HuH-7.5 (cell line): ENCODE measurements at regions not wholly inside any gene's neighbourhood (a gene's known extent, or its start where the extent isn't known, plus 50 kb on each side); places are given as distances from the start of the nearest gene placed in this dataset.

Experiments used
- DNase-seq: peaks from one replicate; pipeline ENCODE4 v3.0.0; 2011; ENCODE audit warnings: low spot score

GRCh38 chr17:33475594-33475993, 182.5 kb upstream of the ASIC2 start:
- no peak for DNase-seq

GRCh38 chr17:33481652-33482051, 188.6 kb upstream of the ASIC2 start:
- DNase-seq = no peak

- DNase-seq = no peak
Observed at GRCh38 chr17:33482636-33483035, 189.5 kb upstream of the ASIC2 start.

GRCh38 chr17:33484559-33484958, 191.5 kb upstream of the ASIC2 start:
- no peak for DNase-seq

- DNase-seq = no peak
Observed at GRCh38 chr17:33486135-33486885, 193.2 kb upstream of the ASIC2 start.

GRCh38 chr17:33487187-33487879, 194.2 kb upstream of the ASIC2 start:
- no peak for DNase-seq

GRCh38 chr17:33491871-33492481, 198.9 kb upstream of the ASIC2 start:
- DNase-seq = no peak

- DNase-seq = no peak
Observed at GRCh38 chr17:33492731-33493265, 199.7 kb upstream of the ASIC2 start.

GRCh38 chr17:33493566-33493965, 200.5 kb upstream of the ASIC2 start:
- DNase-seq = no peak

- no peak for DNase-seq
Observed at GRCh38 chr17:33494151-33494550, 201.1 kb upstream of the ASIC2 start.

- no peak for DNase-seq
Observed at GRCh38 chr17:33497623-33498022, 204.5 kb upstream of the ASIC2 start.

- no peak for DNase-seq
Observed at GRCh38 chr17:33498069-33498468, 205.0 kb upstream of the ASIC2 start.

GRCh38 chr17:33499040-33499439, 205.9 kb upstream of the ASIC2 start:
- DNase-seq = no peak

- no peak for DNase-seq
Observed at GRCh38 chr17:33500151-33500550, 207.1 kb upstream of the ASIC2 start.

GRCh38 chr17:33501185-33501584, 208.1 kb upstream of the ASIC2 start:
- no peak for DNase-seq

GRCh38 chr17:33504571-33504970, 211.5 kb upstream of the ASIC2 start:
- DNase-seq = no peak

GRCh38 chr17:33506889-33507650, 214.0 kb upstream of the ASIC2 start:
- no peak for DNase-seq

- no peak for DNase-seq
Observed at GRCh38 chr17:33508215-33508614, 215.1 kb upstream of the ASIC2 start.

- no peak for DNase-seq
Observed at GRCh38 chr17:33509331-33509730, 216.2 kb upstream of the ASIC2 start.

- no peak for DNase-seq
Observed at GRCh38 chr17:33511670-33512069, 218.6 kb upstream of the ASIC2 start.

- DNase-seq = no peak
Observed at GRCh38 chr17:33512113-33512512, 219.0 kb upstream of the ASIC2 start.

GRCh38 chr17:33513769-33514168, 220.7 kb upstream of the ASIC2 start:
- DNase-seq = no peak
